ENCODE measurements at regions not wholly inside any gene's neighbourhood (a gene's known extent, or its start where the extent isn't known, plus 50 kb on each side); places are given as distances from the start of the nearest gene placed in this dataset.

DNA sequence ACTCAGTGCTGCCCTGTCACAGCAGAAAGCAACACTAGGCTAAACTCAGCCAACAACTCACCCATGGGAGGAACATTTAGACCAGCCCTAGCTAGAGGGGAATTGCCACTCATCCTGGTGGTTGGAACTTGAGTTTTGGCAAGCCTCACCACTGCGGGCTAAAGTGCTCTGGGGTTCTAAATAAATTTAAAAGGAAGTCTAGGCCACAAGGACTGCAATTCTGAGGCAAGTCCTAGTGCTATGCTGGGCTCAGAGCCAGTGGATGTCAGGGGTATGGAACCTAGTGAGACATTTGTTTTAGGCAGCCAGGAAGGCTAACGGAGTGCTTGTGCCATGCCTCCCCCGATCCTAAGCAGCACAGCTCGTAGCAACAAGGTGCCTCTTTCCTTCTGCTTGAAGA is 78.0 kb downstream of the RGS13 start:
- DNase-seq (ENCODE audit: low spot score): no peak

DNA sequence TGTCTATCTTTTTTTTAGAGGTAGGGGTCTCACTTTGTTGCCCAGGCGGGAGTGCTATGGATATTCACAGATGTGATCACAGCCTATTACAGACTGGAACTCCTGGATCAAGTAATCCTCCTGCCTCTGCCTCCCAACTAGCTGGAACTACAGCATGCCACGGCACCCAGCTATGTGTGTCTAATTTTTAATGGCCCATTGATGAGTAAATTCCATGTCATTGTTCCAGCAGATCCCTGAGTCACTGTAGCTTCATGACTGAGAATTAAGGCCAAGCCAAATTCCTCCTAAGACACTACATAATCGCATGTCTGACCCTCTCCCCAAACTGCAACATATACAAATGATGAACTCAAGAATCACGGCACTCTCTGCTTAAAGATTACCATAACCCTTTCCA is 84.2 kb upstream of the RGS2 start:
- DNase-seq (ENCODE audit: low spot score): peak; percentile 32

DNA sequence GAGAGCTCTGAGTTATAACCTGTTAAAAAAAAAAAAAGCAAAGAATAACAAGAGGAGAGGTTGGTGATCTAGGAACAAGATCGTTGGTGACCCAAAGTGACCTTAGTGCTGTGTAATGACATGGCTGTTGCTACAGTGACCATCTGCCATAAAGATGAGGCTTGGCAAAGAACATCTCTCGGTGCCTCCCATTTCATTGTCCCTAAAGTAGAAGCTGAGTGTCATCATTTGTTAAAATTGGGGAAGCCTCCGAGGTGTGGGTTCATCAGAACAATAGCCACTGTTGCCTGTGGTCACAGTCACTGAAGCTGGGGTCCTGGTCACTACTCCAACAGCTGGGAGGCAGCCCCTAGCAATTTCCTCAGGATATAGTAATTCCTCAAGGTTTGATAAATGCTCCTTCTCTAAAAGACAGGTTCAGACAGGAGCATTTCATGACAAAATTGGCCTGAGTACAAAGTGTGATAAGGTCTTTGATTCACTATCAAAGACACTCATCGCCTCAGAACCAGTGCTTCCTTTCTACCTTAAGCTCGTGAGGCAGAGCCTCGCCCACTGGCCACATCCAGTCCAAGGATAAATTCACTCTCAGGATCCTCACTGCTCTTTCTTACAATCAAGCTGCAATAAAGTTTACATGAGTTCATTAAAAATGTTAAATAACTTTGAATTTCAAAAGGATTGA is 81.9 kb upstream of the RGS2 start:
- no peak for DNase-seq (ENCODE audit: low spot score)

DNA sequence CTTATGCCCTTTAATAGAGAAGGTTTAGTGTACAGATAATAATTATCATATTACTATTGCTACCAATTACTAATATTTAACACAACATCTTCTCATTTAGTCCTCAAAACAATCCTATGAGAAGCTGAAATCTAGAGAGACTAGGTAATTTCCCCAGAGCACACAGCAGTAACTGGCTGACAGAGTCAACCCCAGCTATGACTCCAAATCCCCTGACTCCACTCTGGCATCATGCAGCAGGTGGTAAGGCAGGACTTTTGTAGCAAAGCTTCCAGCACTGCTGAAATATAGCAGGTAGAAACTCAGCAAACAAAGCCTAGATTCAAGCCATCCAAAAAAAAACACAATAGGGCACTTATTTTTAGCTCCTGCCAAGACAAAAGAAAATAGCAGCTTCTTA is 79.3 kb upstream of the RGS2 start:
- DNase-seq (ENCODE audit: low spot score): no peak

DNA sequence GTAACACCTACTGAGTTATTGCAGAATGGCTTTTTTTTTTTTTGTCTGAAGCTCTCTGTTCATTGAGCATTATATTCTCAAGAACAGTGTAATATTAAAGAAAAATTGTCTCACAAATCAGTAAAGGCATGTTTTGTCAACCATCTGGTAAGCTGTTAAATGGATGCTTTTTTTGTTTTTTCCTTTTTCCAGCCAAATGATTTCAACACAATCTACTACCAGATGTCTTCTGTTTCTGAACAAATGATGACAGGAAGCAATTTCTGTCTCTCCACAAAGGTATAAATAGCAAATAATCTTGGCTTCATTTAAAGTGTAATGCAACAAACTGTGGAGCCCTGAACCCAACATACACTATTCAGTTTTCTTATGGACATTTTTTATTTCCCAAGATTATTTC is 78.6 kb upstream of the RGS2 start:
- DNase-seq (ENCODE audit: low spot score): no peak

DNA sequence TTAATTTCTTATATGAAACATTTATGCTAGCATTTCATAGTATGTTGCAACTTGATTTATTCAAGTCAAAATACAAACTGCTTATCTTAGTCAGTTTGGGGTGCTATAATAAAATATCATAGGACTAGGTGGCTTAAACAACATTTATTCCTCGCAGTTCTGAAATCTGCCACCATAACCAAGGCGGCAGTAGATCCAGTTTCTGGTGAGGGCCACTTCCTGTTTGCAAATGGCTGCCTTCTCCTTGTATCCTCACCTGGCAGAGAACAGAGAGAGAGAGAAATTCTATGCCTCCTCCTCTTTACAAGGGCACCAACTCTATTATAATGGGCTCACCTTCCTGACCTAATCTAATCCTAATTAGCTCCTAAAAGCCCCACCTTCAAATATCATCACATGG is 76.1 kb upstream of the RGS2 start:
- DNase-seq (ENCODE audit: low spot score): no peak

DNA sequence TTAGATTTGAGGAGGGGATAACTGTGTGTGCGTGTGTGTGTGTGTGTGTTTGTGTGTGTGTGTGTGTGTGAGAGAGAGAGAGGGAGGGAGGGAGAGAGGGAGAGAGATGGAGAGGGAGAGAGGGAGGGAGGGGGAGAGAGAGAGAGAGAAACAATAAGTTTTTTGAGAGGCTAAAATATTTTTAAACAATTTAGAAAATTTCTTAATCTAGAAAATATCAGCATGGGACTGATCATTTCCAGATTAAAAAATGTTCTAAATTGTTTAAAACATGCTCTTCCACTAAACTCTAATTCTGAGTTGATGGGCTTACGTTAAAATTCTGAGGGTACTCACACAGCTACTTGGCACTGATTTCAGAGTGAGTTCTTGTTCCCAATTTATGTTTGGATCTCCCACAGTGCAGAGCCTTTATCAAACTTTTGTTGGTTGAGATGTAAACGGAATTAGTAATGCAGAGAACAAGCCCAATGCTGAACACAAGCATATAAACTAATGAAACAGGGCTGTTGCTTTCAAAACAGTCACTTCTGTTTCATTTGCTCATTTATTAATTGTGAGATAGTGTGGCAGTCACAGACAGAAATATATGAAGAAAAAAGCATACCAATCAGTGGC is 73.4 kb upstream of the RGS2 start:
- DNase-seq (ENCODE audit: low spot score): no peak

DNA sequence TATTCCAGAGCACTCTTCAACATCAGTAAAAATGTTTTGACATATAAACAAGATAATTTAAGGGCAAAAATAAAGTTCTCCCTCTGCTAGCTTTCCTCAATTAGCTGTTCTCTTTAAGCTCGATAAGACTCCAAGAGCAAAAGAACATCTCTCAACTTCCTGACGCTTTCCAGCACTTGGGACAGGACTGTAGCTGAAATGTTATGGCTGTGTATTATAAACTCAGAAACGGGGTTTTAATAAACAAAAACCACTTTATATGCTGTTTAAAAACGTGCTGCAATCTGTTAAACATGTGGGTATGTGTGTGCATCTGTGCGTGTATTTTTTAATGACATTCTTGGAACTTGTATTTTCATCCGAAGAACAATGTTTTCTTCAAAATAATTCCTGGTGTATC is 71.5 kb upstream of the RGS2 start:
- no peak for DNase-seq (ENCODE audit: low spot score)

DNA sequence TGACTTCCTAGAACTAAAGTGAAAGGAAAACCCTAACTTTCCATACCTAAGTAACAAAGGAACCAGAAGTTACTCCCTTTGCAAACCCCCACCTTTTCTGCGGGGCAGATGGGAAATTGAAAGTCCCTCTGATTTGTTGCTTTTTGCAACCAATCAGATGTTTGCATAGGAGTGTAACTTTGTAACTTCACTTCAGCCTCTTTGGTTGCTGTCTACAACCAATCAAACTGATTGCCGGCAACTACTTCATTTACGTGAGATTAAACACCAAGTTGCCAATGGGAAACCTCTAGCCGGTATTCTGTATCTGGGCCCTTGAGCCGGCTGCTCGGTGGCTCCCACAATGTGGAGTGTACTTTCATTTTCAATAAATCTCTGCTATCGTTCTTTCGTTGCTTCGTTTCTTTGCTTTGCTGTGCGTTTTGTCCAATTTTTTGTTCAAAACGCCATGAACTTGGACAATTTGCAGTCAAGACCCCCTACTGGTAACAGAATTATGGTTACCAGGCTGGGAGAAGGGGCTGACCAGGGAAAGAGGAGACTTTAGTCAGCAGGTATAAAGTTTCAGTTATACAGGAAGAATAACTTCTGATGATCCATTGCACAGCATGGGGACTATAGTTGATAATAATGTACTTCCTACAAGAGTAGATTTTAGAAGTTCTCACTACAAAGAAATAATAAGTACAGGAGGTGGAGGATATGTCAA is 69.2 kb upstream of the RGS2 start:
- DNase-seq (ENCODE audit: low spot score): no peak

DNA sequence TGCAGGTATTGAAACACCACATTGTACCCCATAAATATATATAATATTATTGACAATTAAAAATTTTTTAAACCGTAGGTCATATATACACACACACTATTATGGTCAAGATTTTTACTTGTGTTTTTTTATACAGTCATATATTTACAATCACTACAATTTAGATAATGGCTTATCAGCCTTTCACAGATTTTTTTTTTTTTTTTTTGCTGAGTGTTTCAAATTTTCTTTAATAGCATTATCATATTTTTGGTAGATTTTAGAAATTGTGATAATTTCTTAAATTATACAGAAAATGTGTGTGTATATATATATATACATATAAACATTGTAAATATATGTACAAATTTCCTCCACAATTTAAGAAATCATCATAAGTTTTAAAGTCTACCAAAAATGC is 68.6 kb upstream of the RGS2 start:
- no peak for DNase-seq (ENCODE audit: low spot score)

DNA sequence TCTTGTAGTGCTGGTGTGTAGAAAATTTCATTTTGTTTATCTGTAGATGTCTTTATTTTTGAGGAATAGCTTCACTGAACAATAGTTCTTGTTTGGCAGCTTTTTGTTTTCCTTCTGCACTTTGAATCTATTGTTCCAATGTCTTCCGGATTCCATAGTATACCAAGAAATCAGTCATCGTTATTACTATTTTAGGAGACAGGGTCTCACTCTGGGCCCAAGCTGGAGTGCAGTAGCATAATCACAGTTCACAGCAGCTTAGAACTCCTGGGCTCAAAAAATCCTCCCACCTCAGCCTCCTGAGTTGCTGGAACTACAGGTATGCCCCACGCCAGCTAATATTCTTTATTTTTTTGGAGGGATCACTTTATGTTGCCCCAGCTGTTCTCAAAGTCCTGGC is 67.7 kb upstream of the RGS2 start:
- no peak for DNase-seq (ENCODE audit: low spot score)

DNA sequence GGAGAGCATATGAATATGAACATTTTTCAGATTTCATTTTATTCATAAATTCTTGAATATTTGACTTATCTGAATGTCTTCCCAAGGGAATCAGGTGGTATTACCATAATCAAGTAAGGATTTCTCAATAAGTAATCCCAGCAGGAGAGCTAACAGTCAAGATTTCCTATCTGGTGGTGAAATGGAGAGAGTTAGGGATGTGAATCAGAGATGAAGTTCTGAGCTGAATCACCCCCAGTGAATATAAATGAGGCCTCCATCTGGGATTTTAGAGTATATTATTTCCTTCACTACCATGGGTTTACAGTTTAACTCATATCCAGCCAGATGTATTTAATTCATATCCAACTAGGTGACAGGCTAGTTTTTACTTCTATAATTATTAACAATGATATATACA is 61.5 kb upstream of the RGS2 start:
- DNase-seq (ENCODE audit: low spot score): peak; percentile 25

DNA sequence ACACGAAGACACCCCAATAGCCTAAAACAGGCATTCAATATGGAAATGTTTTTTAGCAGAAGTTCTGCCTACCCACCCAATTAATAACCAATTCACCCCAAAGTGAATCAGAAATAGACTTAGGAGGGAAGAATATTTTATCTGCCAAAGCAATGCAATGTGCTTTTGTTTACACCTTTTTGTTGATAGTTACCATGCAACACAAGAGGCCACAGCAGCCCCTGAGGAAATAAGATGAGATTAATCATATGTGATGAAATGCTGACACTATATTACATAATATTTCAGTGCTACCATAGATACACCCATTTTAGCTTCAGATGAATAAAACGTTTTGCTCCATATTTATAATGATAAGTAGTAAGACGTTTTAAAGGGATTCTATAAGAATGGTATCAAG is 60.9 kb upstream of the RGS2 start:
- no peak for DNase-seq (ENCODE audit: low spot score)

DNA sequence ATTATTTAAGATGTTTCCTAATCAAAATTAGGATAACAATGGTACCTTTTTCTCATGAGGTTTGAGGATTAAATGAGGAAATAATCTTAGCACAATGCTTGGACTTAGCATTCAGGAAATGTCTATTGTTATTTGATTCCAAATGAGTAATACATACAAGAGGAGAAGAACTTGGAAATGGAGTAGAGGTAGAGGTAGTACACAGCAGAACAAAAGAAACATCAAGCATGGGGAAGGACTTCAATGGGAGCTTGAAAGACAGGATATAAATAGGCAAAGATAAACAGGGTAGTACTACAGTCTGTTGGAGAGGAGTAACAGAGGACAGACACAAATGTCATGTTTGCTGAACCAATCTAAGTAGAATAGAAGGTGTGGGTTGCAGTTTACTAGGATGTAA is 59.5 kb upstream of the RGS2 start:
- peak; percentile 16 for DNase-seq (ENCODE audit: low spot score)

DNA sequence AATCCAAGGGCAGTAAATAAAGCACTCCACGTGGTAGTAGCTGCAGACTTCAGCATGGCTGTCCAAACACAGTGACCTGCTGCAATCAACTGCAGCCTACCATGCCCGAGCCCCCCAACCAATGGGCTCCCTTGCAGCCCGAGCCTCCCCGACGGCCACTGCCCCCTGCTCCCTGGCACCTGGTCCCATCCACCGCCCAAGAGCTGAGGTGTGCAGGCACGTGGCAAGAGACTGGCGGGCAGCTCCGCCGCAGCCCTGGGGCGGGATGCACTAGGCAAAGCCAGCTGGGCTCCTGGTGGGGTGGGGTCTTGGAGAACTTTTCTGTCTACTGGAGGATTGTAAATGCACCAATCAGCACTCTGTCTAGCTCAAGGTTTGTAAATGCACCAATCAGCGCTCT is 57.6 kb upstream of the RGS2 start:
- no peak for DNase-seq (ENCODE audit: low spot score)

DNA sequence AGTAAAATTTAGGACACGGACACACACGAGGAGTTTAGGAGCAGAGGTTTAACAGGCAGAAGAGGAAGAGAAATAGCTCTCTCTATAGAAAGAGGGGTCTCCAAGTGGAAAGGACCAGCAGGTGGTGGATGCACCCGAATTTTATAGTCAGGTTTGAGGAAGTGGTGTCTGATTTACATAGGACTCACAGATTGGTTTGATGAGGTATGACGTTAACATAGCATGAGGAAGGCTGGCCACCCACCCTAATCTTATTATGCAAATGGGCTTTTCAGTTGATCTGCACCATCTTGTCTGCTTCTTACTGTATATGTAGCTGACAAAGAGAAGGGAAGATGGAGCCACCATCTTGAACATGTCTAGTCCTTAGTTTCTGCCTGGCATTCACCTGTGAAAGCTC is 52.5 kb upstream of the RGS2 start:
- no peak for DNase-seq (ENCODE audit: low spot score)

DNA sequence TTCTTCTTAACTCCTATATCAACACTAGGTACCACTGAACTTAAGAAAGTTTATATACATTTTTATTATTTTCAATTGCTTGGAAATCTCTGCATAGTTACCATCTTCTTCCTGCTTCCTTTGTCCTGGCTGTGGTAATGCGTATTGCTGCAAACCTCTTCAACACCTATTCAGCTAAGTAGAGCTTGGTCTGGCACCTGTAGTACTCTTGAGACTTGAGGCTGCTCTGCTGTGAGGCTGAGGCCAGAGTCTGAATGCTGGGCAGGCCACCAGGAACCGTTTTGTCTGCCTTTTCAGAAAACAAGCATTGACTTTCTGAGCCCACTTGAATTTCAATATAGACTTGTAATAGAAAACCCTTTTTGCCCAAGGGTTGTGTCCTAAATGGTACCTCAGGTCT is 52.0 kb upstream of the RGS2 start:
- DNase-seq (ENCODE audit: low spot score): no peak

DNA sequence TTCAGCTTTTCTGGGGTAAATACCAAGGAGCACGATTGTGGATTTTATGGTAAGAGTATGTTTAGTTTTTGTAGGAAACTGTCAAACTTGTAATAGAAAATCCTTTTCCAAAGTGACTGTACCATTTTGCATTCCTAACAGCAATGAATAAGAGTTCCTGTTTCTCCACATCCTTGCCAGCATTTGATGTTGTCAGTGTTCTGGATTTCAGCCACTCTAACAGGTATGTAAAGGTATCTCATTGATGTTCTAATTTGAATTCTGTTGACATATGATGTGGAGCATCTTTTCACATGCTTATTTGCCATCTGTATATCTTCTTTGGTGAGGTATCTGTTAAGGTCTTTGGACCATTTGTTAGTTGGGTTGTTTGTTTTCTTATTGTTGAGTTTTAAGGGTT is 50.3 kb upstream of the RGS2 start:
- DNase-seq (ENCODE audit: low spot score): no peak
